HG03039 (cell line): ENCODE measurements at regions not wholly inside any gene's neighbourhood (a gene's known extent, or its start where the extent isn't known, plus 50 kb on each side); places are given as distances from the start of the nearest gene placed in this dataset.
"Not testable (repeated sequence)": the region's sequence is repeated elsewhere in the genome, so short reads cannot be mapped to it uniquely, and the experiment has no call there.

ENCODE experiments used
- ATAC-seq: cut with Tn5 transposase; IDR thresholded peaks from one replicate; pipeline ENCODE4 v1.9.1; 2021; ENCODE audit warnings: mild to moderate bottlenecking, moderate library complexity; ENCODE audit not compliant: unreplicated experiment

DNA sequence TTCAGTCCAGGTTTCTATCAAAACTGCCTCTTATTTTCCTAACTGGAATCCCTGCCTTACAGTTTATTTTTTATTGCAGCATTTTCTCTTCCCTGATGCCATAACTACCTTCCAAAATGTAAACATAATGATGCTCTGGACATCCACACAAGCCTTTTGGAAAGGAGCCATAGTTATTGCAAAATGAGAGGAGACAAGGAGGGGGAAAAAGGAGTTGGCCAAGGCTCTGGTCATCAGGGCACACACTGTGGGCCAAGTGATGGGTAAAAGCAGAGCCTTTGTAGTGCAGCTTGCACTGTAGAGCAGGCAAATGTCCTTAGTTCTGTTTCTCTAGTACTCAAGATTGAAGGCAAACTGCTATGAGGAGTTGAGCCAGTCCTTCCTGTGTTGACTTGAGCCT lies 289.3 kb upstream of the MTPN start:
- ATAC-seq: no peak

DNA sequence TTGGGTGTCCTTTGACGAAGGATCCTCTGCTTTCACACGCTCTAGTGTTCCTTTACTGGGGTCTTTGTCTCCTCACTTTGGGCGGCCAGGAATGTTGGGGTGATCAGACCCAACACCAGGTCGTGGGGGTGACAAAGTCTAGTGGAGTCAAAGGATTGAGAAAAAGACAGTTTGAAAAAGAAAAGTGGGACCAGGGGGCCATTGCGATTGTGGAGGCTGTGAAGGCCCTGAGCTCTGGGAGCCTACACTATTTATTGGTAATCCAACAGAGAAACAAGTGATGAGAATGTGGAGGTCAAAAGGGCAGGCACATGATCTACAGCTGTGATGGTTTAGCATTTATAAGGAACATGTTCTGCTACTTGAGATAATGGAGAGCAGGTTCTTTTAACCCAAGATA lies 287.1 kb upstream of the MTPN start:
- not testable (repeated sequence) for ATAC-seq

DNA sequence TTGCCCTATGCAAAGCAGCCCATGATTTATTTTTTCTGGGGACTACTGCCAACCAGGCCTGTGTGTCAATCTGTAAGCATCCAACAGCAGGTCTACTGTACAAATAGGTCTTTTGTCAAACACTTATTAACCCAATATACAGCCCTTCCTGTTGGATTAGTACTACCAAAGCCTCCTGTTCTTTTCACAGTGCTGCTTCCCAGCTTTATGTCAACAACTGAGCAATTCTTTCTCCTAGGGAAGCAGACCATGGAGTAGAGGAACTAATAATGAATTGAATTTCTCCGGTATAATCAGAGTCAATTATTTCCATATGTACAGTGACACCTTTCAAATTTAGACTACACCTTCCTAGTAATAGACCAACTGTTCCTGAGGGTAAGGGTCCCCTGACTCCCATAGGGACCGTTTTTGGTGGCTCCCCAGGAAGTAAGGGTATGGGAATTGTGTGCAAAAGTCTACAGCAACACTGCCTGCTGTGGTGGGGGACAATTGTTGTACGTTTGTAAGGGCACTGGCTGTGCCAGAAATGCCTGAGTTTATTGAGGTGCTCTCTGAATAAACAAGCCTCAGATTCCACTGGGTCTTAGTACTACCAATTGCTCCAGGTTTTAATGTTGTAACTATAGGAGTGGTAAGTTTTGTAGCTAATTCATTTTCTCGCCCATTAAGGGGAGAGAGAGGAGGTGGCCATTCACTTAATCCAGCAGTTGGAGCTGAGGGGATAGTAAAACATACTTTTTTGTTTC lies 286.1 kb upstream of the MTPN start:
- not testable (repeated sequence) for ATAC-seq

DNA sequence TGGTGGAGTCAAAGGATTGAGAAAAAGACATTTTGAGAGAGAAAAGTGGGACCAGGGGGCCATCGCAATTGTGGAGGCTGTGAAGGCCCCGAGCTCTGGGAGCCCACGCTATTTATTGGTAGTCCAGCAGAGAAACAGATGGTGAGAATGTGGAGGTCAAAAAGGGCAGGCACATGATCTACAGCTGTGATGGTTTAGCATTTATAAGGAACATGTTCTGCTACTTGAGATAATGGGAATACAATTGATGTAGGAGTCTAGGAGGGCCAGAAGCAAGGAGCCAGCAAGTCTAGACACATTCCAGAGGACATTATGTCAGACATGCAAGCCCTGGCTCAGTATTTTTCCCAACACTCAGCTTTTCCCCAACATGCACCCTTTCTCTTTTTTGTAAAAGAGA lies 283.4 kb upstream of the MTPN start:
- ATAC-seq: not testable (repeated sequence)

DNA sequence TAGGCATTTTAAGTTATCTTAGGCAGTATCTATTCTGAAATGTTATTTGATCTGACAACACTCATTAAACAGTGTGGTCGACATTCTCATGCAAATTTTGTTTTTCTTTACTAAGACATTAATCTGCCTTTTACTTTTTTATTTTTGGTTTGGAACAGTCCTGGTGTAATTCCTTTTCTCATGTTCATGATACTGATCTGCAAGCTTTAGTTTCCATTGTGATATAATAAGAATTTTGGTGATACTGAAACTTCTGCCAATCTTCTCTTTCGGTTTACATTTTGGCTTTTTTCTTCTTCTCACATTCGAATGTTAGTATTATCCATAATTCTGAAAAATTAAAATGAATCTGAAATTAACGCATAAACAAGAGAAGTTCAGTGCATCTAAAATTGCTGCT lies 281.9 kb upstream of the MTPN start:
- no peak for ATAC-seq

DNA sequence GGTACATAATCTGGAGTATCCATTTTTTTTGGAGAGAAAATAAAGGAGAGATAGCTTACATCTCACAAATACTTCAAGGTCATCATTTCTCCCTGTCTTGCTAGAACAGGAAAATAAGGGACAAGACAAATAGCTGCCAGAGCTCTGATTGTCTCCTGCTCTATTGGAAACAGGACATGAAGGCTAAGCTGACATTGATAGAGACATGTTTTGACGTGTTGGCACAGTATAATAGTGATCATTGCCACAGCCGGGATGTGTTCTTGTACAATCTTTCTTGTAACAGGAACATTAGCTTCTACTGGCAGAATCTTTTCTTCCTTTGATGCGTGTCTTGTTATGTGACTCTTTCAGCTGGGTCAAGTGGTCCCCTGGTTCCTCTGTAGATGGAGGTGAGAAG lies 279.3 kb upstream of the MTPN start:
- no peak for ATAC-seq

DNA sequence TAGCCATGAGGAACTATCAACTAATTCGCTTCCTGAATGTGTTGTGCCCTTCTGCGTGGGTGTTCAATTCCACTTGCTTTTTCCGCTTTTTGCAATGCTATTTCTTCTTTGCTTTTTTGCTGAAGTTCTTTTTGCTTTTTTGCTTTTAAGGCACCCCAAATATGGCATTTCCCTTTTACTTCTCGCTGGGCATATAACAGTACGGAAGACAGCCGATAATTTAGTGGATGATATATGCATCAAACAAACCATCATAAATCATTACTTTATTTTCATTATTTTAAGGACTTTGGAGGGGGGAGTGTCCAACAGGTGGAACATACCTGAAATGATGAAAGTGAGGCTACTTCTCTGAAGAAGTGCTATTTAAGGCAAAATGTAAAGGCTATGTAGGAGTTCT lies 277.0 kb upstream of the MTPN start:
- no peak for ATAC-seq

DNA sequence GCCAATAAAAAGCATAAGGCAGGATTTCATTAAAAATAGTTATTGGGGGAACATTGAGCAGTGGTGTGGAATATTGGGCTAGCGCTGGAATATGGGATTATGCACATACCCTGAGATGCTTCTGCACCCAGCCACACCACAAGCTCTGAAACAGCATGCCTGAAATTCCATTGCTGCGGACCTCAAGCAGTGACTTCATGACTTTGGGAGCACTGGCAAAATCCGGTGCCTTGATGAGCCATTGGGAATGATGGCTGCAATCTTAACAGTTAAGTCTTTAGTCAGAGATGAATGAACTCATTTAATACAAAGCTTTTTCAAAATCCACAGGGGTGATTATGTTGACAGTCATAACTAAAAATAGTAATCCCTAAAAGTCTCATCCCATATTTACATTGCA lies 274.7 kb upstream of the MTPN start:
- no peak for ATAC-seq

- no peak for ATAC-seq
These were observed 270.1 kb upstream of the MTPN start for GRCh38 chr7:136247211-136247610.

DNA sequence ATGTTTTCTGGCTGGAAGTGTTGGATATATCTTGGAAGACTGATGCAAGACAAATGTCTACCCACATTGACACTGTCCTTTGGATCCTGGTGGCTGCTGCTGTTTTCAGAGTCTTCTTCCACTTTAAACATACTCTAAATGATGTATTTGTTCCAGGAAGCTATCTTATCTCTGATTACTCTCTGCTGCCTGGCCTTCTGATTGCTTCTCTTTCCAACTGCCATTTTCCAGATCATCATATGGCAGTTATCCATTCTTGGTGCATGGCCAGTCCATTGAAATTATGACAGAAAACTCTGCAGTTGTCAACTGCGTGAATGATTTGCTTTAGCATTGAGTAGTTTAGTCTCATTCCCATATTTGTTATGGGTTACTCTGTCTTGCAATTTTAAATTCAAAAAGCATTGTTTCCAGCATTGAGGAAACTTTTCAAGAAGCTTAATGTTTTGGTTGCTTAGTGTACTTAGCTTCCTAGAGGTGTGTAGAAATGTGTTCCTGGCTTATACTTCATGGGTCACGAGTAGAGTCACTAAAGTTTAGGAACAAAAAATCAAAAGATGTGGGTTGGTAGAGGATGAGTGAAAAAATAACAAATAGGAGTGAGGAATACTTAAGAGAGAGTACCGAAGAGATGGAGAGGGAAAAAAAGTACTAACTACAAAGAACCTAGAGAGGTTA lies 268.3 kb upstream of the MTPN start:
- no peak for ATAC-seq

- ATAC-seq: no peak
These were observed 256.9 kb upstream of the MTPN start for GRCh38 chr7:136234040-136234439.

DNA sequence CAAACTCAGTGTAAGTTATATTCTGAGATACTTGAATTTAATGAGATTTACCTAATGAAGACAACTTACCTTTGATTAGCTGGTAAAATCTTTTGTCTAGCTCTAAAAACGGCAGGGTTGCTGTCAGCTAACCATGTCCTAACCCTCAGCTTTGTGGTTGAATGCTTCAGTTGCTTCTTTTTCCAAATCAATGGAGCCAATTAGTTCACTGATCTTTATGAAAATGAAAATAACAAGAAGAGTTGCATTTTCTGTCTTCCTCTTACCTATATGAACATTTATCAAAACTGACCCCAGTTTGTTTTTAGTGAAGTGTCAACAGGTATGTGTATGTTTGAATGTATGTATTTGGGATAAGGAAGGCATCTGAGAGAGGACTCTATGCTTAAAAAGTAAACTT lies 253.1 kb upstream of the MTPN start:
- ATAC-seq: no peak

- ATAC-seq: no peak
These were observed 252.6 kb upstream of the MTPN start for GRCh38 chr7:136229790-136230189.

DNA sequence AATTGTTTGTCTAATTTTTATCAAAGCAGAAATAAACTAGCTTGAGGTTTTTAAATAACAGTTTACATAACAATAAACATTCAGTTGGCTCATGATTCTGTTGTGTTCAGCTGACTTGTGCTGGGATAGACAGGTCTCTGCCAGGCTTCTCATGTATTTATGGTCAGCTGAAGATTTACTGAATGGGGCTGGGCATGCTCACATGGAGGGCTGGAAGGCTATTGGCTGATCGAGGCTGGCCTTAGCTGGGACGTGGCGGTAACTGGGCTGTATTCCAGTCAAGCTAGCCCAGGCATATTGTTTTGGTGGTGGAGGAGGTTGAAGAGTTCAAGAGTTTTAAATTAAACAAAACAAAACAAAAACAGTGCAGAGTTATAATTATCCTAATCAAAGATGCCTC lies 251.0 kb upstream of the MTPN start:
- no peak for ATAC-seq

GRCh38 chr7:136214356-136214755 lies 237.2 kb upstream of the MTPN start:
- no peak for ATAC-seq

DNA sequence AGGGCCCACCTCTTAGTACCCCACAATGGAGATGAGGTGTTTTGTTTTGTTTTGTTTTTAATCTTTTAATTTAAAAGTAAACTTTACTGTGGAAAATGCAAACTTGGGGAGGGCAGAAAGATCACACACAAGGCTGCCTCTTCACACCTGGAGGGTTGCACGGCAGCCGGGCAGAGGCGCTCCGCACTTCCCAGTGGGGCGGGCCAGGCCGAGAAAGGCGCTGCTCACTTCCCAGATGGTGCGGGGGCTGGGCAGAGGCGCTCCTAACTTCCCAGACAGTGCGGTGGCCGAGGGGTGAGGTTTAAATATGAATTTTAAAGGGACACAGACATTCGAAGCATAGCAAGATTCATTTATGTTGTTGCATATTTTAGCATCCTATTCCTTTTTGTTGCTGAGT lies 235.9 kb upstream of the MTPN start:
- no peak for ATAC-seq

DNA sequence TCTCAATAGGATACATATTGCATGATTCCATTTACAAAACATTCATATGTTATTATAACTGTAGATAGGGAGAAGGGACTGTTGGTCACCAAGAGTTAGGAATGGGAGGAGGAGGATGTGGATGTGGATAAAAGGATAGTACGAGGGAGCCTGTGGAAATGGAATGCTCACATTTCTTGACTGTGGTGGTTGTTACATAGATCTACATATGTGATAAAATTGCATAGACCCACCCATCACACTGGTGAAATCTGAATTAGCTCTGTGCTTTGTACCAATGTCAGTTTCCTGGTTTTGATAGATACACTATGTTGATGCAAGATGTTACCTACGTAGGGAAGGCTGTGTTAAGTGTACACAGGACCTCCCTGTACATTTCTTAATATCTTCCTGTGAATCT lies 233.5 kb upstream of the MTPN start:
- no peak for ATAC-seq

DNA sequence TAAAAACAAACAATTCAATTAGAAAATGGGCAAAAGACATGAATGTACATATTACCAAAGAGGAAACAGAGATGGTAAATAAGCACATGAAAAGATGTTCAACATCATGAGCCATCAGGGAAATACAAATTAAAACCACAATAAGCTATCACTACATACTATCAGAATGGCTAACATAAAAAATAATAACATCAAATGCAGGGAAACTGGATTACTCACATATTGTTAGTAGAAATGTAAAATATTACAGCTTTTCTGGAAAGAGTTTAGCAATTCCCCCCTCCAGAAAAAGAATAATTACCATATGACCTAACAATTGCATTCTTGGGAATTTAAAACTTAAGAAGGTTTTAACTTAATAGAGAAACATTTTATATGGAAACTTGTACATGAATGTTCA lies 232.9 kb upstream of the MTPN start:
- no peak for ATAC-seq

GRCh38 chr7:136205956-136206355 lies 228.8 kb upstream of the MTPN start:
- no peak for ATAC-seq

DNA sequence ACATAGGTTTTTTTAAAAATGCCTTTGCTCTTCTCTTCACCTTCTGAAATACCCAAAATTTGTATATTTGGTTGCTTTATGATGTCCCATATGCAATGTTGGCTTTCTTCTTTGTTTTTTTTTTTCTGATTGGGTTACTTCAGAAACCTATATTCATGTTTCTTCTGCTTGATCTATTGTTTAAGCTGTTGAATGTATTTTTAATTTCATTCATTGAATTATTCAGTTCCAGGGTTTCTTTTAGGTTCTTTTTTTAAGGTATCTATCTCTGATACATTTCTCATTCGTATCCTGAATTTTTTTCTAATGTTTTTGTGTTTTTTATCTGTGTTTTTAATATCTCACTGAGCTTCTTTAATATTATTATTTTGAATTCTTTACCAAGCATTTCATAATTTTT lies 221.0 kb upstream of the MTPN start:
- ATAC-seq: no peak

GRCh38 chr7:136194878-136195277 lies 217.7 kb upstream of the MTPN start:
- no peak for ATAC-seq

- ATAC-seq: no peak
These were observed 216.8 kb upstream of the MTPN start for GRCh38 chr7:136193940-136194339.

GRCh38 chr7:136189506-136189998 lies 212.4 kb upstream of the MTPN start:
- ATAC-seq: no peak
